ENCODE measurements at regions not wholly inside any gene's neighbourhood (a gene's known extent, or its start where the extent isn't known, plus 50 kb on each side); places are given as distances from the start of the nearest gene placed in this dataset.
A peak's percentile ranks its signal among the peaks of the same experiment; 100 is the strongest.

GRCh38 chr22:48352086-48352911 lies 1475.4 kb downstream of the BRD1 start:
- no peak for DNase-seq

GRCh38 chr22:48351376-48352085 lies 1476.1 kb downstream of the BRD1 start:
- DNase-seq: no peak

DNA sequence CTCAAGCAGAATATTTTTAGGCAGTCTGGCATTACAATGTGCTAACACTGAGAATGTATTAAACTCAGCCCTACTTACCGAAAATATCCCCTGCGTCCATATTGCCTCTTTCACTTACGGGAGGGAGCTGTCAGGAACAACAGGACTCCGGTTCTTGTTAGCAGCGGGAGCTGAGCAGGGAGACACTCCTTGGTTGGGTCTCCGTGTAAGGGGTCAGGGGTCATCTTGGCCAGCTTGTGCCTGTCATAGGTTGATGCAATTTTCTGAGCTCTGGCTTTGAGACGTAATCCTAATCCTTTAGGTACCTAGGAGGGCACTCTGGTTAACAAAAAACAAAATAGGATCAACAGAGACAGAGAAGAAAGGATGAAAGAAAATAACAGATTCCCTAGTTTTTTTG lies 1477.2 kb downstream of the BRD1 start:
- DNase-seq: no peak

DNA sequence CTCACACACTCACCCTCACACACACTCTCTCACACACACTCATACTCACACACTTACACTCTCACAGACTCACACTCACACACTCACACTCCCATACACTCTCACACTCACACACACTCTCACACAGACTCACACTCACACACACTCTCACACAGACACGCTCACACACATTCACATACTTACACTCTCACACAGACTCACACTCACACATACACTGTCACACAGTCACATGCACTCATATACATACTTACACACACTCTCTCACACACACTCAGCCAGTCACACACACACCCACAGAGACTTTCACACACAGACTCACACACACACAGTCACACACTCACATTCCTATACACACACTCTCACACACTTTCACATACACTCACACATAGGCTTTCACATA lies 1478.8 kb downstream of the BRD1 start:
- no peak for DNase-seq

DNA sequence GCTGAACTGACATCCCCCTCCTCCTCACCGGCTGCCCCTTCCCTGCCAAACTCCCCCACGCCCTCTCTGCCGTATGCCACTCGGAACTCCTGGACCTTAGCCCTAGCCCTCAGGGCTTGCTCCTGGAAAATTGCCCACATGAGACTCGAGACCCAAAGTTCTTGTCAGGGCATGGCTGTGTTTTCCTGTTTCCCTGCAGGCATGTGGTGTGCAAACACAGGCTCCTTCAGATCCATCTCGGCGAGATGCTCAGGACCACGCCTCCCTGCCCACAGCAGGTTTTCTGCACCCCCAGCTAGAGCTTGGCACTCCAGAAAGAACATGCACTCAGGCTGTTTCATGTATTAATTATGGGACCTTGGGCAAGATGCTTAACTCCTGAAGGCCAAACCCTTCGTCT lies 1480.4 kb downstream of the BRD1 start:
- DNase-seq: peak; percentile 24

DNA sequence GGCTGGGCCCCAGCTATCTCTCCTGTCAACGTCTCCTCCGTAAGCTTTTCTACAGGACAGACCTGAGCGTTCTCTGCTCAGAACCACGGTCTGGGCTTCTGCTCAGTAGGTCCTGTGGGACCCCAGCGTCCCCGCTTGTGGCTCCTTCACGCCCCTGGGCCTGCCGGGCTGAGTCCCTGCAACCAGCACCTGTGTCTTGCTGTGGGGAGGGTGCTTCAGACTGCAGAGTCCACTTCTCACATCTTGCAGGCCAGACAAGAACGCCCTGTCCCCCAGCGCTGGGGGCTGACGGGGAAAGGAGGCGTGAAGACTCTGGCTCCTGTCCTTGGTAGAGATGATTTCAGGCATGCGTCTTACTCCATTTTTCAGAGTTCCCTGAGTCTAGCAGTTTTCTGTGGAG lies 1480.8 kb downstream of the BRD1 start:
- DNase-seq: peak; percentile 37

DNA sequence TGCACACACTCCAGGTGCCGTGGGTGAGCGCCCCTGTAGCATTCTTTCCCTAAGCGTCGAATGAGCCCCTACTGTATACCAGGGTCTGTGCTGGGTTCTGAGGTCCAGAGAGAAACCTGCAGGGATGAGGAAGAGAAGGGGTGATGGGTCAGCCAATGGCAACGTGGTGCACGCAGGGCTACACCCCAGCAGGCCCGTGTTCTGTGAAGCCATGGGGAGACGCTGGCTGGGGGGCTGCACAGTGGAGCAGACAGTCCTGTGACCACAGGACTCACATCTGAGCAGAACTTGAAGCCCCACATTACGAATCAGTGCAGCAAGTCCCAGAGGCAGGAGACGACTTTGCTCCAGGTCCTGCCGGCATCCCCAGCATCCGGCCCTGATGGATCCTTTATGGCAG lies 1481.4 kb downstream of the BRD1 start:
- DNase-seq: peak; percentile 31

DNA sequence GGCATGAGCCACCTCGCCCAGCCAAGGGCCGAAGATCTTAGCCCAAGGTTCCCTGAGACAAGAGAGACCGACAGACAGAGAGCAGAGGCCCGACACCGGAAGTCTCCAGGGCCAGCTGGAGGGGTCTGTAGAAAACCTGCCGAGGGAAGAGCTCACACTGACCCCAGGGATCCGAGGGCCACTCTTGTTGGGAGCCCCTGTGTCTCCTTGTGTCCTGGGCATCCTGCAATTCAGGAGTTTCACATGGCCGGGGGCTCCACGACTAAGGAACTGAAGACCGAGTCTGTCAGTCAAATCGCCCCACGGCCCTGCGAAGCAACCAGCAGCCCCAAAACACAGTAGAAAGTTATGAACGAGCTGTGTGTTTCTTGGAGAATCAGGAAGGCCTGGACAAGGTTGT lies 1482.0 kb downstream of the BRD1 start:
- DNase-seq: peak; percentile 25

GRCh38 chr22:48343461-48343860 lies 1484.2 kb downstream of the BRD1 start:
- DNase-seq: peak; percentile 12

DNA sequence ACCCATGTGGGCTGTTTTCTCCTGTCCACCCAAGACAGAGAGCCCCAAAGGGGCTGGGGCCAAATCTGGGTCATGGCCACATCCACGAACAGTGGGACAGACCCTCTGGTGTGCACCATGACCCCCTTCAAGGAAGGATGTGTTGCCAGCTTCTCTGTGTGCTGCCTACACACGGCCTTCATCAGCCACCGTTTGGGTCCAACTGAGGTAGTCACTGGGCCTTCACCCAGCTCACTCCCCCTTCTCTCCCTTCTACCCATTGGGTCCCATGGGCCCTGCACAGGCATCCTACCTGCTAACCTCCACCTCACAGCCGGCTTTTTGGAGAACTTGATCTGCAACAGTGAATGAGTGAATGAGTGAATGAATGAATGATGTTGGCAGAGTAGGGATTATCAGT lies 1484.9 kb downstream of the BRD1 start:
- peak; percentile 31 for DNase-seq

- peak; percentile 50 for DNase-seq
Measured at GRCh38 chr22:48342016-48342415, 1485.7 kb downstream of the BRD1 start.

DNA sequence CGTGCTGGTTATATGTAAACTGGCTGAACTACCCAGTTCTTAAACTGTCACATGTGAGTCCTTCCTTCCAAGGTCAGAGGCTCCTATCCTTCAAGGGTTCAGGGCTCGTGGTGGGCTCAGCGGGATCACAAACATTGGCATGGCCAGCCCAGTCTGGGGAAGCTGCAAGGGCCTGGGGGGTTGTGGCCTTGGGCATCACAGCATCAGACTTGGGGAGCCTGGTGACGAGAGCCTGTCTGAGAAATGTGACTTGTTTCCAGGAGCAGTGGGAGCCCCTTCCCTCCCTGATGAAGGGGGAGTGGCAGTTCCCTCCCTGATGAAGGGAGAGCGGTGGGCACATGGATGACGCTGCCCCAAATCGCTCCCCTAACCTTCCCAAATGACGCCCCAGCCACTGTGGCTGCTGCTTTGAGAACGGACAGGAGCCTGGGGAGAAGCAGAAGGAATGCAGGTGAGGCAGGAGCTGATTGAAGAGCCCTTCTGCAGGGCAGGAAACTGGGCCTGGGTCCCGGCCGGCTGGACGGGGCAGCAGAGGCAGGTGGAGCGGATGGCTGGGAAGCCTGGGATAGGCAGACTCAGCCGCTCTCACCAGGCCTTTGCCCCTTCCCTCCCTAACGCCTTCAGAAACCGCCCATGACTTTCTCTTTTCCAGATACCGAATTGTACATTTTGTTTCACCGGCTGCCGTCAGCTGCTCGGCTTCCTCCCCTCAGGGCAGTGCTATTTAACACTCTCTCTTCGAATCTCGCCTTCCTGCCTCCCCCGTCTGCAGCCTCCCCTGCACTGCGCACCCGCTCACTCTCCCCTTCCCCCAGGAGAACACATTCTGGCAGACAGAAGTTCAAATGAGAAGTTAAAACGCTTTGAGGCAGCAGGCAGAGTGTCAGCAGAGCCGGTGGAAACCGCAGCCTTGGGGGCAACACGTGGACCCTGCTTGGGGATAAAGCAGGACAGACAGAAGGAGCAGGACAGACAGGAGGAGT lies 1486.7 kb downstream of the BRD1 start:
- DNase-seq: peak; percentile 17

DNA sequence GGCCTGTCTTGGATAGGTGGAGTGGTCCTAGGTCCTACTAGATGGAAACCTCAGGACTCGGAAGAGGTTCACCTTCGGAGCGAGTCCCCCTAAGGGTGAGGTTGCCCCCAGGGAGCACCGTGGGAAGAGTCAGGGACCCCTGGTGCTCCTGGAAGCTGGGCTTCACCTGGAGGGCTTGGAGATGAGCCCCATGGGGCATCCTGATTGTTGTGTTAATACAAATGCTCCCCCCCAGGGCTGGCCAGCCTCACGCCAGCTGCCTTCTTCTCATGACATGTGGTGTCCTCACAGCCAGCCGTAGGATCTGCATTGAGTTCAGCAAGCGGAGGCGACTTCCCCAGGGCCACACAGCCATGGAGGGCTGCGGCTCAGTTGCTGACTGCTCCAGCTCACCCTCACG lies 1487.5 kb downstream of the BRD1 start:
- DNase-seq: peak; percentile 36

- peak; percentile 31 for DNase-seq
Measured at GRCh38 chr22:48338793-48339705, 1488.6 kb downstream of the BRD1 start.

- DNase-seq: peak; percentile 50
Measured at GRCh38 chr22:48337957-48338792, 1489.5 kb downstream of the BRD1 start.

- DNase-seq: no peak
Measured at GRCh38 chr22:48336339-48337060, 1491.2 kb downstream of the BRD1 start.

DNA sequence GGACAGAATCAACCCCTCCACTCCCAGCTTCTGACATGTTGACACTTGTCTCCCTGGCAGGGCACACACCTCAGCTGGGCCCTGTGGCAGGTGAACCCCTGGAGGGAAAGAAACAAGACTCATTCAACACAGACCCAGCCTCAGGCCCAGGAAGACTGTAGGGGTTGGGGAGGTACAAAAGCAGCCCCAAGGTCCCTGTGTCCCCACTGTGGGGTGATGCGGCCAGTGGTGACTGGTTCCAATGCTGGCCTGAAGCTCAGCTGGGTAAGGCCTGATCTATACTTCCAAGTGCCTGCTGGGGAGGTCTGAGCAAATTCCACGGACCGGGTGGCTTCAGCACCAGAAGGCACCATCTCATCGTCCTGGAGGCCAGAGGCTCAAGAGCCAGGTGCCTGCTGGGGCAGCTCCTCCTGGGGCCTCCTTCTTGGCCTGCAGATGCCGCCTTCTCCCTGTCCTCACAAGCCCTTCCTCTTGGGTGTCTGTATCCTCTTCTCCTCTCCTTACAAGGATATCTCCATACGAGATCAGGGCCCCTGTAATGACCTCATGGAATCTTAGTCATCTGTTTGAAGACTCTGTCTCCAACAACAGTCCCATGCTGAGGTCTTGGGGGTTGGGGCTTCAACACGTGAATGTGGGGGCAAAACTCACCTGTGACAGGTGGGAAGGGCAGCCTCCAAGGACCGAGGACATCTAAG lies 1492.1 kb downstream of the BRD1 start:
- peak; percentile 44 for DNase-seq

DNA sequence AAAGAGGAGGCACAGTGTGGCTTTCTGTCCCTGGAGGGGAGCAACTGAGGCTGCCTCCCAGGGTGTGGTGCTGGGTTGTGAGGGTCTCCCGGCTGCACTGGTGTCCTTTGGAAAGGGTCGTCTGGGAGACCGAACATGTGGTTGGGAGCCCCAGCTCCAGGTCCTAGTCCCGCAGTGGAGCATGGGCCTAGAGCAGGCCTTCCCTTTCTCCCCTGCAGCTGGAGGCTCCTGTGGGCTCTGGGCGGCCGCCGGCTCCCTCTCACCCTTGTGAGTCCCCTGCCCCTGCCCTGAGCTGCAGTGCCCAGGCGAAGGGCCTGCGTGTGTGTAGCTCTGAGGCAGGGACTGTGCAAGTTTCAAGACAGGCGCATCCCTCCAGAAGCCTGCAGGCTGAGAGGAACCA lies 1492.7 kb downstream of the BRD1 start:
- DNase-seq: peak; percentile 50
